GM23338 (cell line): ENCODE measurements at regions not wholly inside any gene's neighbourhood (a gene's known extent, or its start where the extent isn't known, plus 50 kb on each side); places are given as distances from the start of the nearest gene placed in this dataset.

Experiments
- ATAC-seq: fragments of 200-7000 bp; cut with Tn5 transposase; 3 replicates; pipeline ENCODE4 v1.9.1; 2020
- DNase-seq: peaks from one replicate; pipeline ENCODE4 v3.0.0-alpha.2; 2015; ENCODE audit warnings: low spot score
- H2AFZ ChIP-seq: fragments of 200-600 bp; sonication (generic); 2 replicates; pipeline ENCODE4 v1.8.0; 2016; ENCODE audit warnings: antibody characterized with exemption, mild to moderate bottlenecking, moderate library complexity
- H3F3A ChIP-seq: fragments of 200-600 bp; sonication (generic); replicated peaks from 2 replicates; pipeline ENCODE4 v1.8.0; 2017; ENCODE audit warnings: antibody characterized with exemption, mixed run types, low read depth
- H3K27ac ChIP-seq: fragments of 200-600 bp; sonication (generic); 2 replicates; pipeline ENCODE4 v1.6.1; 2016; ENCODE audit warnings: low read depth
- H3K27me3 ChIP-seq: fragments of 200-600 bp; sonication (generic); 2 replicates; pipeline ENCODE4 v1.8.0; 2016; ENCODE audit warnings: mild to moderate bottlenecking, mixed run types, moderate library complexity; ENCODE audit not compliant: insufficient read depth
- H3K36me3 ChIP-seq: fragments of 200-600 bp; sonication (generic); 2 replicates; pipeline ENCODE4 v1.8.0; 2016; ENCODE audit warnings: mild to moderate bottlenecking; ENCODE audit not compliant: insufficient read depth
- H3K4me1 ChIP-seq: fragments of 200-600 bp; sonication (generic); 2 replicates; pipeline ENCODE4 v1.8.0; 2016; ENCODE audit warnings: mild to moderate bottlenecking, moderate library complexity; ENCODE audit not compliant: insufficient read depth
- H3K4me2 ChIP-seq: fragments of 200-600 bp; sonication (generic); 2 replicates; pipeline ENCODE4 v1.7.1; 2017; ENCODE audit warnings: mixed run types
- H3K4me3 ChIP-seq: fragments of 200-600 bp; sonication (generic); 2 replicates; pipeline ENCODE4 v1.6.1; 2016; ENCODE audit warnings: mixed run types
- H3K79me2 ChIP-seq: fragments of 200-600 bp; sonication (generic); replicated peaks from 2 replicates; pipeline ENCODE4 v1.8.0; 2017; ENCODE audit warnings: mild to moderate bottlenecking; ENCODE audit not compliant: insufficient read depth
- H3K9me2 ChIP-seq: fragments of 200-600 bp; sonication (generic); 2 replicates; pipeline ENCODE4 v1.8.0; 2017; ENCODE audit not compliant: insufficient read depth
- H4K20me1 ChIP-seq: fragments of 200-600 bp; sonication (generic); replicated peaks from 2 replicates; pipeline ENCODE4 v1.8.0; 2017; ENCODE audit warnings: mild to moderate bottlenecking; ENCODE audit not compliant: insufficient read depth
- H3K27ac Mint-ChIP-seq: 2 replicates; pipeline ENCODE4 v1.8.0; 2020; ENCODE audit warnings: inconsistent platforms, mild to moderate bottlenecking, moderate library complexity, mixed read lengths
- H3K27me3 Mint-ChIP-seq: 3 replicates; pipeline ENCODE4 v1.8.0; 2022; ENCODE audit warnings: low read depth, mild to moderate bottlenecking, moderate library complexity, mixed read lengths, inconsistent platforms; ENCODE audit not compliant: insufficient read depth, poor library complexity
- H3K36me3 Mint-ChIP-seq: 3 replicates; pipeline ENCODE4 v1.8.0; 2021; ENCODE audit warnings: low read depth, mild to moderate bottlenecking, inconsistent platforms, moderate library complexity, mixed read lengths
- H3K4me1 Mint-ChIP-seq: 3 replicates; pipeline ENCODE4 v1.8.0; 2020; ENCODE audit warnings: mild to moderate bottlenecking, inconsistent platforms, mixed read lengths
- H3K4me3 Mint-ChIP-seq: 3 replicates; pipeline ENCODE4 v1.8.0; 2021; ENCODE audit warnings: moderate library complexity, mild to moderate bottlenecking, inconsistent platforms, mixed read lengths
- H3K9me3 Mint-ChIP-seq: 3 replicates; pipeline ENCODE4 v1.8.0; 2020; ENCODE audit warnings: moderate library complexity, mild to moderate bottlenecking, inconsistent platforms, mixed read lengths
- EZH2 ChIP-seq: fragments of 200-600 bp; sonication (generic); IDR thresholded peaks from one replicate; pipeline ENCODE4 v1.8.0; 2017; ENCODE audit warnings: antibody characterized with exemption, mild to moderate bottlenecking, low read depth; ENCODE audit not compliant: unreplicated experiment
- EZH2phosphoT487 ChIP-seq: fragments of 200-600 bp; sonication (generic); IDR thresholded peaks from one replicate; pipeline ENCODE4 v1.8.1; 2018; ENCODE audit warnings: antibody characterized with exemption; ENCODE audit not compliant: unreplicated experiment
- NANOG ChIP-seq: IDR thresholded peaks from 2 replicates; pipeline ENCODE4 v1.6.1; 2016; ENCODE audit warnings: antibody characterized with exemption, borderline replicate concordance
- POLR2AphosphoS5 ChIP-seq: IDR thresholded peaks from 2 replicates; pipeline ENCODE4 v1.6.1; 2016; ENCODE audit warnings: antibody characterized with exemption, low read depth
- STAT1 ChIP-seq: IDR thresholded peaks from one replicate; pipeline ENCODE4 v1.6.1; 2016; ENCODE audit warnings: antibody characterized with exemption; ENCODE audit not compliant: unreplicated experiment
- ZNF114 ChIP-seq: fragments of 250-450 bp; sonication (Bioruptor Pico); IDR thresholded peaks from 2 replicates; pipeline ENCODE4 v1.5.0; 2020; ENCODE audit warnings: mild to moderate bottlenecking, moderate library complexity
- ZNF331 ChIP-seq: fragments of 250-450 bp; sonication (Bioruptor Pico); IDR thresholded peaks from 2 replicates; pipeline ENCODE4 v1.5.0; 2020; ENCODE audit warnings: low read depth, mild to moderate bottlenecking, moderate library complexity
- ZNF462 ChIP-seq: fragments of 250-450 bp; sonication (Bioruptor Pico); IDR thresholded peaks from 2 replicates; pipeline ENCODE4 v1.5.0; 2020; ENCODE audit warnings: mild to moderate bottlenecking, moderate library complexity
- TF ChIP-seq, protein P1 (sequence below): IDR thresholded peaks from one replicate; pipeline ENCODE4 v1.6.1; 2018; ENCODE audit warnings: antibody characterized with exemption; ENCODE audit not compliant: unreplicated experiment
- TF ChIP-seq, protein P2 (sequence below), 2 experiments: fragments of 200-600 bp in 1 of 2; sonication (generic) in 1 of 2; conservative IDR thresholded peaks; 2 replicates each; pipeline versions ENCODE4 v1.5.1 to v1.6.1; 2016 to 2017; ENCODE audit warnings: antibody characterized with exemption in 2 of 2, low read depth in 2 of 2, mild to moderate bottlenecking in 2 of 2, moderate library complexity in 1 of 2

- TF ChIP-seq, protein P1, sequence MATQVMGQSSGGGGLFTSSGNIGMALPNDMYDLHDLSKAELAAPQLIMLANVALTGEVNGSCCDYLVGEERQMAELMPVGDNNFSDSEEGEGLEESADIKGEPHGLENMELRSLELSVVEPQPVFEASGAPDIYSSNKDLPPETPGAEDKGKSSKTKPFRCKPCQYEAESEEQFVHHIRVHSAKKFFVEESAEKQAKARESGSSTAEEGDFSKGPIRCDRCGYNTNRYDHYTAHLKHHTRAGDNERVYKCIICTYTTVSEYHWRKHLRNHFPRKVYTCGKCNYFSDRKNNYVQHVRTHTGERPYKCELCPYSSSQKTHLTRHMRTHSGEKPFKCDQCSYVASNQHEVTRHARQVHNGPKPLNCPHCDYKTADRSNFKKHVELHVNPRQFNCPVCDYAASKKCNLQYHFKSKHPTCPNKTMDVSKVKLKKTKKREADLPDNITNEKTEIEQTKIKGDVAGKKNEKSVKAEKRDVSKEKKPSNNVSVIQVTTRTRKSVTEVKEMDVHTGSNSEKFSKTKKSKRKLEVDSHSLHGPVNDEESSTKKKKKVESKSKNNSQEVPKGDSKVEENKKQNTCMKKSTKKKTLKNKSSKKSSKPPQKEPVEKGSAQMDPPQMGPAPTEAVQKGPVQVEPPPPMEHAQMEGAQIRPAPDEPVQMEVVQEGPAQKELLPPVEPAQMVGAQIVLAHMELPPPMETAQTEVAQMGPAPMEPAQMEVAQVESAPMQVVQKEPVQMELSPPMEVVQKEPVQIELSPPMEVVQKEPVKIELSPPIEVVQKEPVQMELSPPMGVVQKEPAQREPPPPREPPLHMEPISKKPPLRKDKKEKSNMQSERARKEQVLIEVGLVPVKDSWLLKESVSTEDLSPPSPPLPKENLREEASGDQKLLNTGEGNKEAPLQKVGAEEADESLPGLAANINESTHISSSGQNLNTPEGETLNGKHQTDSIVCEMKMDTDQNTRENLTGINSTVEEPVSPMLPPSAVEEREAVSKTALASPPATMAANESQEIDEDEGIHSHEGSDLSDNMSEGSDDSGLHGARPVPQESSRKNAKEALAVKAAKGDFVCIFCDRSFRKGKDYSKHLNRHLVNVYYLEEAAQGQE: no peak
- no peak for TF ChIP-seq NANOG
- TF ChIP-seq EZH2: no peak
- TF ChIP-seq, protein P2, sequence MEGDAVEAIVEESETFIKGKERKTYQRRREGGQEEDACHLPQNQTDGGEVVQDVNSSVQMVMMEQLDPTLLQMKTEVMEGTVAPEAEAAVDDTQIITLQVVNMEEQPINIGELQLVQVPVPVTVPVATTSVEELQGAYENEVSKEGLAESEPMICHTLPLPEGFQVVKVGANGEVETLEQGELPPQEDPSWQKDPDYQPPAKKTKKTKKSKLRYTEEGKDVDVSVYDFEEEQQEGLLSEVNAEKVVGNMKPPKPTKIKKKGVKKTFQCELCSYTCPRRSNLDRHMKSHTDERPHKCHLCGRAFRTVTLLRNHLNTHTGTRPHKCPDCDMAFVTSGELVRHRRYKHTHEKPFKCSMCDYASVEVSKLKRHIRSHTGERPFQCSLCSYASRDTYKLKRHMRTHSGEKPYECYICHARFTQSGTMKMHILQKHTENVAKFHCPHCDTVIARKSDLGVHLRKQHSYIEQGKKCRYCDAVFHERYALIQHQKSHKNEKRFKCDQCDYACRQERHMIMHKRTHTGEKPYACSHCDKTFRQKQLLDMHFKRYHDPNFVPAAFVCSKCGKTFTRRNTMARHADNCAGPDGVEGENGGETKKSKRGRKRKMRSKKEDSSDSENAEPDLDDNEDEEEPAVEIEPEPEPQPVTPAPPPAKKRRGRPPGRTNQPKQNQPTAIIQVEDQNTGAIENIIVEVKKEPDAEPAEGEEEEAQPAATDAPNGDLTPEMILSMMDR (conservative IDR thresholded peaks at IDR 0.05; ENCODE audit: low read depth in 2 of 2): no peak
- no peak for TF ChIP-seq EZH2phosphoT487
- no peak for TF ChIP-seq STAT1
- no peak for TF ChIP-seq ZNF331 (CRISPR knock-in tag)
- TF ChIP-seq POLR2AphosphoS5: no peak
Observed at GRCh38 chr9:7478646-7479045, 320.9 kb downstream of the DMAC1 start (continued).

- Mint-ChIP-seq H3K9me3 (no peaks in the 10 kb centered on the region), H3K4me3 (no peak overlapping the region), H3K36me3 (no peaks in the 10 kb centered on the region), H3K27me3 (no peaks in the 10 kb centered on the region), H3K4me1 (no peaks in the 10 kb centered on the region), H3K27ac (no peak overlapping the region)
- Histone ChIP-seq H3F3A (no peaks in the 10 kb centered on the region), H3K27ac (no peak overlapping the region), H4K20me1 (no peaks in the 10 kb centered on the region), H3K79me2 (no peaks in the 10 kb centered on the region), H2AFZ (no peak overlapping the region), H3K4me3 (no peak overlapping the region), H3K36me3 (no peaks in the 10 kb centered on the region), H3K4me2 (no peak overlapping the region), H3K9me2 (0 out of 2 replicates have a peak, but pooled peaks cover 3% of the 10 kb centered on the region), H3K4me1 (no peaks in the 10 kb centered on the region), H3K27me3 (no peaks in the 10 kb centered on the region)
- ATAC-seq (no peak), DNase-seq (no peak)
- TF ChIP-seq STAT1 (no peak), ZNF114 (no peak), EZH2phosphoT487 (no peak), POLR2AphosphoS5 (no peak), ZNF462 (no peak), NANOG (no peak)
- TF ChIP-seq, protein P2 (conservative IDR thresholded peaks at IDR 0.05; ENCODE audit: low read depth in 2 of 2): no peak
Observed at GRCh38 chr9:7467186-7467585, 332.4 kb downstream of the DMAC1 start.
